ENCODE measurements at regions not wholly inside any gene's neighbourhood (a gene's known extent, or its start where the extent isn't known, plus 50 kb on each side); places are given as distances from the start of the nearest gene placed in this dataset.
A peak's percentile ranks its signal among the peaks of the same experiment; 100 is the strongest.
"Not testable (repeated sequence)": the region's sequence is repeated elsewhere in the genome, so short reads cannot be mapped to it uniquely, and the experiment has no call there.

GRCh38 chr12:46604684-46605083 is 221.1 kb downstream of the SLC38A4 start:
- no peak for TF ChIP-seq CTCF (IDR thresholded peaks at IDR 0.05)
- DNase-seq, result no peak
- Mint-ChIP-seq H3K36me3 (ENCODE audit: low read depth) (peaks cover 17% of the 10 kb centered on the region), H3K4me1 (ENCODE audit: low read depth) (peaks cover 18% of the 10 kb centered on the region), H3K9me3 (no peaks in the 10 kb centered on the region), H3K27ac (no peak overlapping the region), H3K4me3 (no peak overlapping the region), H3K27me3 (ENCODE audit: insufficient read depth) (no peaks in the 10 kb centered on the region; the same call in 1 of the 2 replicates)

GRCh38 chr12:46603776-46604456 is 221.9 kb downstream of the SLC38A4 start:
- peaks cover 10% of the 10 kb centered on the region for H3K4me1 Mint-ChIP-seq (ENCODE audit: low read depth)
- H3K27ac Mint-ChIP-seq, result no peak overlapping the region
- H3K36me3 Mint-ChIP-seq (ENCODE audit: low read depth), result peaks cover 25% of the 10 kb centered on the region
- no peak for TF ChIP-seq CTCF (IDR thresholded peaks at IDR 0.05)
- no peaks in the 10 kb centered on the region for H3K9me3 Mint-ChIP-seq
- H3K27me3 Mint-ChIP-seq (ENCODE audit: insufficient read depth), result no peaks in the 10 kb centered on the region; the same call in 1 of the 2 replicates
- no peak overlapping the region for H3K4me3 Mint-ChIP-seq
- DNase-seq, result no peak

GRCh38 chr12:46602474-46602873 is 223.3 kb downstream of the SLC38A4 start:
- no peak for DNase-seq
- Mint-ChIP-seq H3K4me1 (ENCODE audit: low read depth) (no peaks in the 10 kb centered on the region), H3K27me3 (ENCODE audit: insufficient read depth) (peaks cover 2% of the 10 kb centered on the region; the same call in 1 of the 2 replicates), H3K9me3 (no peaks in the 10 kb centered on the region), H3K4me3 (no peak overlapping the region), H3K36me3 (ENCODE audit: low read depth) (peaks cover 33% of the 10 kb centered on the region), H3K27ac (no peak overlapping the region)
- no peak for TF ChIP-seq CTCF (IDR thresholded peaks at IDR 0.05)

- Mint-ChIP-seq H3K4me3 (no peak overlapping the region), H3K27ac (no peak overlapping the region), H3K9me3 (peaks cover 4% of the 10 kb centered on the region; the same call in 1 of the 2 replicates), H3K27me3 (ENCODE audit: insufficient read depth) (no peaks in the 10 kb centered on the region), H3K36me3 (ENCODE audit: low read depth) (peaks cover 22% of the 10 kb centered on the region), H3K4me1 (ENCODE audit: low read depth) (peaks cover 7% of the 10 kb centered on the region)
- no peak for DNase-seq
- no peak for TF ChIP-seq CTCF (IDR thresholded peaks at IDR 0.05)
Measured at GRCh38 chr12:46590991-46591703, 218.6 kb upstream of the SLC38A2 start.

GRCh38 chr12:46585854-46586621 is 213.5 kb upstream of the SLC38A2 start:
- TF ChIP-seq CTCF (IDR thresholded peaks at IDR 0.05), result no peak
- Mint-ChIP-seq H3K36me3 (ENCODE audit: low read depth) (peaks cover 51% of the 10 kb centered on the region), H3K27me3 (ENCODE audit: insufficient read depth) (no peaks in the 10 kb centered on the region; the same call in 1 of the 2 replicates), H3K4me3 (no peak overlapping the region), H3K4me1 (ENCODE audit: low read depth) (peaks cover 19% of the 10 kb centered on the region), H3K27ac (no peak overlapping the region), H3K9me3 (peaks cover 38% of the 10 kb centered on the region)
- DNase-seq, result peak; percentile 38

GRCh38 chr12:46584098-46584497 is 211.5 kb upstream of the SLC38A2 start:
- Mint-ChIP-seq H3K9me3 (peaks cover 38% of the 10 kb centered on the region), H3K36me3 (ENCODE audit: low read depth) (peaks cover 52% of the 10 kb centered on the region), H3K4me1 (ENCODE audit: low read depth) (peaks cover 19% of the 10 kb centered on the region)
- H3K27ac Mint-ChIP-seq; H3K4me3 Mint-ChIP-seq; DNase-seq; H3K27me3 Mint-ChIP-seq (ENCODE audit: insufficient read depth): not testable (repeated sequence)

- not testable (repeated sequence) for DNase-seq; H3K27ac Mint-ChIP-seq; H3K27me3 Mint-ChIP-seq (ENCODE audit: insufficient read depth); H3K4me3 Mint-ChIP-seq
- Mint-ChIP-seq H3K4me1 (ENCODE audit: low read depth) (peaks cover 19% of the 10 kb centered on the region), H3K9me3 (peaks cover 38% of the 10 kb centered on the region), H3K36me3 (ENCODE audit: low read depth) (peaks cover 48% of the 10 kb centered on the region)
Measured at GRCh38 chr12:46581990-46582389, 209.4 kb upstream of the SLC38A2 start.

Measured in HFFc6 (cell line).